NCI-H1092 treated with DMSO at 0.1 percent for 48 hours (cell line): ENCODE measurements at regions not wholly inside any gene's neighbourhood (a gene's known extent, or its start where the extent isn't known, plus 50 kb on each side); places are given as distances from the start of the nearest gene placed in this dataset.
"Not testable (repeated sequence)": the region's sequence is repeated elsewhere in the genome, so short reads cannot be mapped to it uniquely, and the experiment has no call there.

Experiments
- DNase-seq: peaks from one replicate; lab custom pipeline; 2025; lab: John Stamatoyannopoulos, UW

- not testable (repeated sequence) for DNase-seq
These were observed 56.2 kb downstream of the SPATA31A6 start for GRCh38 chr9:42239445-42240260.

GRCh38 chr9:42240261-42240579, 56.8 kb downstream of the SPATA31A6 start:
- DNase-seq: not testable (repeated sequence)

GRCh38 chr9:42243211-42243610, 59.8 kb downstream of the SPATA31A6 start:
- DNase-seq: not testable (repeated sequence)

- not testable (repeated sequence) for DNase-seq
These were observed 60.4 kb downstream of the SPATA31A6 start for GRCh38 chr9:42243822-42244221.

GRCh38 chr9:42268729-42269128, 85.3 kb downstream of the SPATA31A6 start:
- DNase-seq: not testable (repeated sequence)

- not testable (repeated sequence) for DNase-seq
These were observed 85.7 kb downstream of the SPATA31A6 start for GRCh38 chr9:42269171-42269570.

- DNase-seq: not testable (repeated sequence)
These were observed 89.7 kb downstream of the SPATA31A6 start for GRCh38 chr9:42273191-42273590.

- DNase-seq: no peak
These were observed 91.7 kb downstream of the SPATA31A6 start for GRCh38 chr9:42275141-42275540.

- DNase-seq: not testable (repeated sequence)
These were observed 99.2 kb downstream of the SPATA31A6 start for GRCh38 chr9:42282531-42283178.

GRCh38 chr9:42283179-42283543, 99.7 kb downstream of the SPATA31A6 start:
- DNase-seq: not testable (repeated sequence)

- DNase-seq: not testable (repeated sequence)
These were observed 102.8 kb downstream of the SPATA31A6 start for GRCh38 chr9:42286145-42286845.

GRCh38 chr9:42288002-42288864, 104.8 kb downstream of the SPATA31A6 start:
- DNase-seq: not testable (repeated sequence)

GRCh38 chr9:42288865-42289229, 105.4 kb downstream of the SPATA31A6 start:
- DNase-seq: not testable (repeated sequence)

GRCh38 chr9:42300124-42300523, 116.7 kb downstream of the SPATA31A6 start:
- DNase-seq: not testable (repeated sequence)

GRCh38 chr9:42306625-42307024, 123.2 kb downstream of the SPATA31A6 start:
- DNase-seq: not testable (repeated sequence)

- DNase-seq: not testable (repeated sequence)
These were observed 124.0 kb downstream of the SPATA31A6 start for GRCh38 chr9:42307449-42307848.

- not testable (repeated sequence) for DNase-seq
These were observed 127.5 kb downstream of the SPATA31A6 start for GRCh38 chr9:42310972-42311371.

- DNase-seq: not testable (repeated sequence)
These were observed 132.6 kb downstream of the SPATA31A6 start for GRCh38 chr9:42316026-42316425.

GRCh38 chr9:42317677-42318076, 134.2 kb downstream of the SPATA31A6 start:
- DNase-seq: not testable (repeated sequence)

- not testable (repeated sequence) for DNase-seq
These were observed 139.8 kb downstream of the SPATA31A6 start for GRCh38 chr9:42323084-42323809.

- not testable (repeated sequence) for DNase-seq
These were observed 141.7 kb downstream of the SPATA31A6 start for GRCh38 chr9:42325142-42325541.
